H1 (cell line): ENCODE measurements at regions not wholly inside any gene's neighbourhood (a gene's known extent, or its start where the extent isn't known, plus 50 kb on each side); places are given as distances from the start of the nearest gene placed in this dataset.

ENCODE experiments used
- BCL11A ChIP-seq, 2 experiments: IDR thresholded peaks; one replicate each; pipeline ENCODE4 v1.6.1; 2011; ENCODE audit warnings: low read depth in 2 of 2, low read length in 2 of 2, mild to moderate bottlenecking in 2 of 2
- CEBPB ChIP-seq: IDR thresholded peaks from 2 replicates; pipeline ENCODE4 v1.6.1; 2012; ENCODE audit warnings: low read depth, low read length
- EP300 ChIP-seq, 2 experiments: IDR thresholded peaks; 1 replicate in 1 of 2; 2 replicates in 1 of 2; pipeline ENCODE4 v1.6.1; 2011 to 2012; ENCODE audit warnings: low read depth in 2 of 2, low read length in 2 of 2, mild to moderate bottlenecking in 2 of 2, borderline replicate concordance in 1 of 2, inconsistent platforms in 1 of 2, moderate library complexity in 1 of 2
- POLR2A ChIP-seq, 2 experiments: IDR thresholded peaks; 1 replicate in 1 of 2; 2 replicates in 1 of 2; pipeline ENCODE4 v1.6.1; 2011; ENCODE audit warnings: low read depth in 2 of 2, low read length in 2 of 2, mild to moderate bottlenecking in 2 of 2; ENCODE audit errors: control extremely low read depth in 1 of 2
- SAP30 ChIP-seq: fragments of 300-600 bp; sonication (generic); IDR thresholded peaks from 2 replicates; pipeline ENCODE4 v1.7.1; 2012; ENCODE audit warnings: low read length, moderate library complexity, mild to moderate bottlenecking, inconsistent platforms; ENCODE audit not compliant: insufficient read depth, insufficient replicate concordance
- TCF12 ChIP-seq: IDR thresholded peaks from 2 replicates; pipeline ENCODE4 v1.6.1; 2011; ENCODE audit warnings: low read depth, mild to moderate bottlenecking, low read length

DNA sequence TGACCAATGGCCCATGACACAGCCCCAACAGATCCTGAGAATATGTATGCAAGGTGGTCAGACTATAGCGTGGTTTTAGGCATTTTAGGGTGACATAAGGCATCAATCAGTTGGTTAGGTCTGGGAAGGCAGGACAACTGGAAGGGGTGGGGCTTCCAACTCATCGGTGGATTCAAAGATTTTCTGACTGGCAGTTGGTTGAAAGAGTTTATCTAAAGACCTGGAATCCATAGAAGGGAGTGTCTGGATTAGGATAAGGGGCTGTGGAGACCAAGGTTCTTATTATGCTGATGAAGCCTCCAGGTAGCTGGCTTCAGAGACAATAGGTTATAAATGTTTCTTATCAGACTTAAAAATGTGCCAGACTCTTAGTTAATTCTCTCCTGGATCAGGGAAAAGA is 60.3 kb upstream of the CFAP46 start (continued):
- TF ChIP-seq CEBPB (no peak), BCL11A (IDR thresholded peaks at IDR 0.05; ENCODE audit: low read depth in 2 of 2, low read length in 2 of 2) (no peak), TCF12 (no peak), POLR2A (IDR thresholded peaks at IDR 0.05; ENCODE audit: control extremely low read depth in 1 of 2, low read depth in 2 of 2, low read length in 2 of 2) (no peak), SAP30 (no peak), EP300 (IDR thresholded peaks at IDR 0.05; ENCODE audit: borderline replicate concordance in 1 of 2, low read depth in 2 of 2, low read length in 2 of 2) (no peak)
